ENCODE measurements at regions not wholly inside any gene's neighbourhood (a gene's known extent, or its start where the extent isn't known, plus 50 kb on each side); places are given as distances from the start of the nearest gene placed in this dataset.

DNA sequence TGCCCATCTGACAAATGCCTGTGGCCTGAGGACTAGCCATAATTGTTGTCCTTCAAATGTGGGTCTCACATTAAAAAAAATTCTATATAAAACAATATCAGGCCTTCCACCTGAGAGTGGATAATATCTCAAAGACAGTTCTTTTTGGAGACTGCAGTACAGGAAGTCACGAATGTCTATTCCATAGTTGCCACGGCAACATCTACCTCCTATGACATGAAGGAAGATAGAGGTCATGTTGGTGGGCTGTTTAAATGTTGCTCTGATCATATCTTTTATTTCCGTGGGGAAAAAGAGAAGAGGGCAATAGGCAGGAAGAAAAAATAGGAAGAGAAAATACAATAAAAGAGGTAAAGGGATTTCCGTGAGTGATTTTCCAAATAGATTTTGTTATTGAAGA lies 151.8 kb downstream of the ARL6IP6 start:
- H2BK120ac ChIP-seq (ENCODE audit: low read depth, low read length) = no peak overlapping the region
- no peak overlapping the region for H2AFZ ChIP-seq (ENCODE audit: low read depth, low read length)
- no peak overlapping the region for H2BK15ac ChIP-seq (ENCODE audit: low read depth, poor library complexity, severe bottlenecking)
- H3K9me3 ChIP-seq (ENCODE audit: control insufficient read depth, low read length) = no peaks in the 10 kb centered on the region
- H2BK12ac ChIP-seq (ENCODE audit: low read length in 2 of 2) = no peak overlapping the region
- H3K18ac ChIP-seq (ENCODE audit: low read depth in 1 of 2, low read length in 2 of 2) = no peak overlapping the region
- H3K27me3 ChIP-seq (ENCODE audit: control insufficient read depth in 1 of 2, insufficient read depth in 1 of 2, low read length in 2 of 2) = no peaks in the 10 kb centered on the region
- no peak overlapping the region for H3K27ac ChIP-seq (ENCODE audit: low read length, poor library complexity, severe bottlenecking)
- 88% methylated on average over 4 of the region's 4 CpGs for WGBS
- H2BK5ac ChIP-seq (ENCODE audit: low read depth, low read length, poor library complexity, severe bottlenecking) = no peak overlapping the region
- no peak overlapping the region for H4K8ac ChIP-seq (ENCODE audit: low read length)
- no peak overlapping the region for H2AK5ac ChIP-seq (ENCODE audit: low read length, severe bottlenecking)
- H3K4me3 ChIP-seq (ENCODE audit: insufficient read depth in 1 of 2, low read depth in 1 of 2, low read length in 2 of 2) = no peak overlapping the region
- H3K14ac ChIP-seq (ENCODE audit: low read length in 2 of 2) = no peak overlapping the region
- no peaks in the 10 kb centered on the region for H3K4me1 ChIP-seq (ENCODE audit: control insufficient read depth, insufficient read depth, low read depth, low read length)
- H3K4me2 ChIP-seq (ENCODE audit: low read length, poor library complexity, severe bottlenecking) = no peak overlapping the region
- no peak overlapping the region for H3K23ac ChIP-seq (ENCODE audit: low read length in 2 of 2)
- no peaks in the 10 kb centered on the region for H3K36me3 ChIP-seq (ENCODE audit: control insufficient read depth in 1 of 2, insufficient read depth in 2 of 2, low read depth in 1 of 2, low read length in 2 of 2)
- H3K79me1 ChIP-seq (replicated peaks; ENCODE audit: low read length, poor library complexity, severe bottlenecking) = no peaks in the 10 kb centered on the region
- H3K9ac ChIP-seq (ENCODE audit: low read length) = no peak overlapping the region
- no peak overlapping the region for H4K91ac ChIP-seq (ENCODE audit: low read length)
- no peak overlapping the region for H3K4ac ChIP-seq (ENCODE audit: low read depth in 1 of 2, low read length in 2 of 2)
- DNase-seq = no peak

GRCh38 chr2:152867397-152867796 lies 149.0 kb downstream of the ARL6IP6 start:
- Histone ChIP-seq H3K23ac (ENCODE audit: low read length in 2 of 2) (no peak overlapping the region), H2BK15ac (ENCODE audit: low read depth, poor library complexity, severe bottlenecking) (no peak overlapping the region), H3K4me2 (ENCODE audit: low read length, poor library complexity, severe bottlenecking) (no peak overlapping the region), H3K36me3 (ENCODE audit: control insufficient read depth in 1 of 2, insufficient read depth in 2 of 2, low read depth in 1 of 2, low read length in 2 of 2) (no peaks in the 10 kb centered on the region), H3K4me1 (ENCODE audit: control insufficient read depth, insufficient read depth, low read depth, low read length) (no peaks in the 10 kb centered on the region), H3K4me3 (ENCODE audit: insufficient read depth in 1 of 2, low read depth in 1 of 2, low read length in 2 of 2) (no peak overlapping the region), H3K14ac (ENCODE audit: low read length in 2 of 2) (no peak overlapping the region), H3K27me3 (ENCODE audit: control insufficient read depth in 1 of 2, insufficient read depth in 1 of 2, low read length in 2 of 2) (no peaks in the 10 kb centered on the region), H2BK120ac (ENCODE audit: low read depth, low read length) (no peak overlapping the region), H3K79me1 (replicated peaks; ENCODE audit: low read length, poor library complexity, severe bottlenecking) (no peaks in the 10 kb centered on the region), H2AK5ac (ENCODE audit: low read length, severe bottlenecking) (no peak overlapping the region), H2AFZ (ENCODE audit: low read depth, low read length) (no peak overlapping the region), H3K18ac (ENCODE audit: low read depth in 1 of 2, low read length in 2 of 2) (no peak overlapping the region), H2BK12ac (ENCODE audit: low read length in 2 of 2) (no peak overlapping the region), H3K9me3 (ENCODE audit: control insufficient read depth, low read length) (no peaks in the 10 kb centered on the region), H3K27ac (ENCODE audit: low read length, poor library complexity, severe bottlenecking) (no peak overlapping the region), H4K8ac (ENCODE audit: low read length) (no peak overlapping the region), H4K91ac (ENCODE audit: low read length) (no peak overlapping the region), H2BK5ac (ENCODE audit: low read depth, low read length, poor library complexity, severe bottlenecking) (no peak overlapping the region), H3K9ac (ENCODE audit: low read length) (no peak overlapping the region), H3K4ac (ENCODE audit: low read depth in 1 of 2, low read length in 2 of 2) (no peak overlapping the region)
- WGBS = 63% methylated on average over 2 of the region's 3 CpGs
- no peak for DNase-seq

DNA sequence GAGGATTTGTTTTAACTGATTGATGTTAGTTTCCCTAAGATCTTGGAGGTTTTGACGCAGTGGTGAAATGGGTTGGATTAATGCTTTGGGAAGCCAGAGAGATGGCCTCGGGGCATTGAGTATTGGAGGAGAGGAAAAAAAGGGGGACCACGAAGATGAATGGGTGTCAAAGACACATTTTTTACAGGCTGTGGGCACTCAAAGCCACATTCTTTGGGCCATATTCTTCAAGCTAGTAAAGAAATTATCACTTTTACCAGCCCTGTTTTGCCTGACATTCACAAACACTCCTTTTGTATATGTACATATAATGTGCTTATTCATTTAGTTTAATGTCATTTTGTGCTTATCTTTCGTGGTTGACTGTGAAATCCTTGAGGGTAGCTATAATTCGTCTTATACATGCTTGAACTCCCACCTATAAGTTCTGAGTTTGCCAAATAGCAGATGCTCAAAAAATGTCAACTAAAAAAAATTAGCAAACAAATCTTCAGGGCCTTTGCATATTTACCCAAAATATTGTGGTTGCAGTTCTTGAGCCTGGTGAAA lies 146.3 kb downstream of the ARL6IP6 start:
- H3K23ac ChIP-seq (ENCODE audit: low read length in 2 of 2) = no peak overlapping the region

DNA sequence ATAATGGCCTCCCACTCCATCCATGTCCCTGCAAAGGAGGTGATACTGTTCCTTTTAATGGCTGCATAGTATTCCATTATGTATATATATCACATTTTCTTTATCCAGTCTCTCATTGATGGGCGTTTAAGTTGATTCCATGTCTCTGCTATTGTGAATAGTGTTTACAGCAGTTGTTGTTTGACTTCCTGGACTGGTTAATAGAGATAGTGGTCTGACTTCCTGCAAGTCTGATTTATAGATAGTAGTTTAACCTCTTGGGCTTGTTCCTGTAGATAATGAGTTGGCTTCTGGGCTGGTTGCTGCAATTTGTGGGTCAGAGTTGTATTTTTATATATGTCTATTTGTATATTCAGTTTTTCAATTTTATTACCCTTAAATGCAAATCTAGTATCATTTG lies 145.4 kb downstream of the ARL6IP6 start:
- WGBS = 52% methylated on average over 1 of the region's 1 CpG
- H2BK15ac ChIP-seq (ENCODE audit: low read depth, poor library complexity, severe bottlenecking) = no peak overlapping the region

More for the DNA sequence above, 146.3 kb downstream of the ARL6IP6 start:
- Histone ChIP-seq H4K8ac (ENCODE audit: low read length) (no peak overlapping the region), H3K14ac (ENCODE audit: low read length in 2 of 2) (no peak overlapping the region), H3K9ac (ENCODE audit: low read length) (no peak overlapping the region), H3K4me2 (ENCODE audit: low read length, poor library complexity, severe bottlenecking) (no peak overlapping the region), H2BK5ac (ENCODE audit: low read depth, low read length, poor library complexity, severe bottlenecking) (no peak overlapping the region), H3K4me3 (ENCODE audit: insufficient read depth in 1 of 2, low read depth in 1 of 2, low read length in 2 of 2) (no peak overlapping the region), H3K36me3 (ENCODE audit: control insufficient read depth in 1 of 2, insufficient read depth in 2 of 2, low read depth in 1 of 2, low read length in 2 of 2) (no peaks in the 10 kb centered on the region), H3K18ac (ENCODE audit: low read depth in 1 of 2, low read length in 2 of 2) (no peak overlapping the region), H4K91ac (ENCODE audit: low read length) (no peak overlapping the region), H2AFZ (ENCODE audit: low read depth, low read length) (no peak overlapping the region), H3K79me1 (replicated peaks; ENCODE audit: low read length, poor library complexity, severe bottlenecking) (no peaks in the 10 kb centered on the region), H2BK12ac (ENCODE audit: low read length in 2 of 2) (no peak overlapping the region), H2BK15ac (ENCODE audit: low read depth, poor library complexity, severe bottlenecking) (no peak overlapping the region), H3K9me3 (ENCODE audit: control insufficient read depth, low read length) (no peaks in the 10 kb centered on the region), H2AK5ac (ENCODE audit: low read length, severe bottlenecking) (no peak overlapping the region), H2BK120ac (ENCODE audit: low read depth, low read length) (no peak overlapping the region), H3K4me1 (ENCODE audit: control insufficient read depth, insufficient read depth, low read depth, low read length) (no peaks in the 10 kb centered on the region), H3K27me3 (ENCODE audit: control insufficient read depth in 1 of 2, insufficient read depth in 1 of 2, low read length in 2 of 2) (no peaks in the 10 kb centered on the region), H3K27ac (ENCODE audit: low read length, poor library complexity, severe bottlenecking) (no peak overlapping the region), H3K4ac (ENCODE audit: low read depth in 1 of 2, low read length in 2 of 2) (no peak overlapping the region)
- no peak for DNase-seq
- 70% methylated on average over 4 of the region's 5 CpGs for WGBS

More for the DNA sequence above, 145.4 kb downstream of the ARL6IP6 start:
- no peaks in the 10 kb centered on the region for H3K79me1 ChIP-seq (replicated peaks; ENCODE audit: low read length, poor library complexity, severe bottlenecking)
- no peak overlapping the region for H4K91ac ChIP-seq (ENCODE audit: low read length)
- H3K27ac ChIP-seq (ENCODE audit: low read length, poor library complexity, severe bottlenecking) = no peak overlapping the region
- no peak overlapping the region for H2BK12ac ChIP-seq (ENCODE audit: low read length in 2 of 2)
- H3K9ac ChIP-seq (ENCODE audit: low read length) = no peak overlapping the region
- no peak overlapping the region for H3K14ac ChIP-seq (ENCODE audit: low read length in 2 of 2)
- no peaks in the 10 kb centered on the region for H3K9me3 ChIP-seq (ENCODE audit: control insufficient read depth, low read length)
- H3K4me1 ChIP-seq (ENCODE audit: control insufficient read depth, insufficient read depth, low read depth, low read length) = no peaks in the 10 kb centered on the region
- H2BK5ac ChIP-seq (ENCODE audit: low read depth, low read length, poor library complexity, severe bottlenecking) = no peak overlapping the region
- H3K4ac ChIP-seq (ENCODE audit: low read depth in 1 of 2, low read length in 2 of 2) = no peak overlapping the region
- DNase-seq = no peak
- H3K23ac ChIP-seq (ENCODE audit: low read length in 2 of 2) = no peak overlapping the region
- H2AK5ac ChIP-seq (ENCODE audit: low read length, severe bottlenecking) = no peak overlapping the region
- H2BK120ac ChIP-seq (ENCODE audit: low read depth, low read length) = no peak overlapping the region
- H3K4me2 ChIP-seq (ENCODE audit: low read length, poor library complexity, severe bottlenecking) = no peak overlapping the region
- no peak overlapping the region for H2AFZ ChIP-seq (ENCODE audit: low read depth, low read length)
- no peaks in the 10 kb centered on the region for H3K36me3 ChIP-seq (ENCODE audit: control insufficient read depth in 1 of 2, insufficient read depth in 2 of 2, low read depth in 1 of 2, low read length in 2 of 2)
- no peak overlapping the region for H3K4me3 ChIP-seq (ENCODE audit: insufficient read depth in 1 of 2, low read depth in 1 of 2, low read length in 2 of 2)
- no peaks in the 10 kb centered on the region for H3K27me3 ChIP-seq (ENCODE audit: control insufficient read depth in 1 of 2, insufficient read depth in 1 of 2, low read length in 2 of 2)
- H4K8ac ChIP-seq (ENCODE audit: low read length) = no peak overlapping the region
- H3K18ac ChIP-seq (ENCODE audit: low read depth in 1 of 2, low read length in 2 of 2) = no peak overlapping the region

All from mesenchymal stem cell (in vitro differentiated cells and primary cell).